Pancreas (tissue), 10 donors: ENCODE measurements at regions not wholly inside any gene's neighbourhood (a gene's known extent, or its start where the extent isn't known, plus 50 kb on each side); places are given as distances from the start of the nearest gene placed in this dataset.

Experiments
- ATAC-seq, 4 donors: fragments of 200-7000 bp; cut with Tn5 transposase; one replicate each; pipeline versions ENCODE4 v1.8.0 to v1.9.1; 2020; ENCODE audit warnings: mild to moderate bottlenecking in 4 of 4, moderate library complexity in 4 of 4
- DNase-seq, 6 donors: peaks; one replicate each; pipeline ENCODE4 v3.0.0-alpha.2; 2020
- FAIRE-seq: peaks from 2 replicates; lab custom pipeline; 2012; peaks lifted over from hg19 to GRCh38; lab: Jason Lieb, UNC
- H3K27ac ChIP-seq, 4 donors: fragments of 200-600 bp; sonication (generic); 1 replicate in 3 of 4; 2 replicates in 1 of 4; pipeline versions ENCODE4 v1.5.0 to v1.8.0; 2020
- H3K27me3 ChIP-seq, 4 donors: fragments of 200-600 bp; one replicate each; pipeline ENCODE4 v1.8.0; 2021
- H3K36me3 ChIP-seq, 3 donors: fragments of 200-600 bp; sonication (generic) in 1 of 3; one replicate each; pipeline versions ENCODE4 v1.5.0 to v1.8.0; 2020 to 2021
- H3K4me1 ChIP-seq, 3 donors: fragments of 200-600 bp; one replicate each; pipeline ENCODE4 v1.8.0; 2021
- H3K4me3 ChIP-seq, 4 donors: fragments of 200-600 bp; sonication (generic) in 2 of 4; one replicate each; pipeline versions ENCODE4 v1.5.0 to v1.8.0; 2020 to 2021
- H3K9me3 ChIP-seq, 4 donors: fragments of 200-600 bp; one replicate each; pipeline ENCODE4 v1.8.0; 2021
- WGBS, 2 donors: extraction: QIAGEN DNeasy Blood & Tissue Kit; methylation state at CpG; one replicate each; pipeline ENCODE4 v1.1.7; 2013; 5-methylcytosine and 5-hydroxymethylcytosine counted together
- intact Hi-C, 3 donors: fragments of 100-400 bp; cut with DNase I; formaldehyde crosslinking; loops; one replicate each; pipeline versions ENCODE4 v1.11.1 to v1.14.2; 2022
- TF ChIP-seq, protein P1 (sequence below), 4 donors: fragments of 200-600 bp; sonication (generic) in 3 of 4; IDR thresholded peaks; one replicate each; pipeline versions ENCODE4 v1.5.0 to v1.8.0; 2021; ENCODE audit warnings: antibody characterized with exemption in 4 of 4
- donor health status: healthy with polysubstance abuse.
- donor health status: DM: no; HTN: no; CAD: no; lungs with moderate emphysema.
- donor health status: DM: no; HTN: no; CAD: no.
- donor health status: control.
- donor health status: control.
- donor health status: Bipolar disorder and iron deficiency.
- donor health status: DM: yes; HTN: yes; CAD: no.
- donor health status: DM: no; HTN: no; CAD: no.
- donor health status: DM: no; HTN: no; CAD: no.
- donor health status: DM: yes; HTN: yes; CAD: no.

DNA sequence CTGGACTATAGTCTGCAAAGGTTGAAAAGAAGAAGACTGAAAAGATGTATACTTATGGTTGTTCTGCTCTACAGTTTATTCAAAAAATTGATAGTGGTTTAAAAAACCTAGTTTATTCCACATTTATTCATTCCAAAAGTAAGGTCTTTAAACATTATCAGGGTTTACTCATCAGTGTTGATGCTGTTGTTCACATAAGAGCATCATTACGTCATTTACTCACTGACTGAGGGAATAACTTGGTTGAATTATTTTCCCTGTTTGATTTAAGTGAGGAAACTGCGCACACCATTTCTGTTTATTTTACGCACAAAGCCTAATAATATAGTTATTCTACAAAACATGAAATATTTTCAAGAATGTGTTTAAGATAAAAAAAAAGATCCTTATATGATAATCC lies 303.1 kb upstream of the PRKD1 start:
- Histone ChIP-seq H3K27me3 (no peaks in the 10 kb centered on the region), H3K4me1 (no peaks in the 10 kb centered on the region), H3K36me3 (no peaks in the 10 kb centered on the region), H3K9me3 (no peaks in the 10 kb centered on the region), H3K4me3 (no peak overlapping the region), H3K27ac (no peak overlapping the region)
- no peak for FAIRE-seq
- intact Hi-C loops: no loop called here
- no peak for DNase-seq
- TF ChIP-seq, protein P1, sequence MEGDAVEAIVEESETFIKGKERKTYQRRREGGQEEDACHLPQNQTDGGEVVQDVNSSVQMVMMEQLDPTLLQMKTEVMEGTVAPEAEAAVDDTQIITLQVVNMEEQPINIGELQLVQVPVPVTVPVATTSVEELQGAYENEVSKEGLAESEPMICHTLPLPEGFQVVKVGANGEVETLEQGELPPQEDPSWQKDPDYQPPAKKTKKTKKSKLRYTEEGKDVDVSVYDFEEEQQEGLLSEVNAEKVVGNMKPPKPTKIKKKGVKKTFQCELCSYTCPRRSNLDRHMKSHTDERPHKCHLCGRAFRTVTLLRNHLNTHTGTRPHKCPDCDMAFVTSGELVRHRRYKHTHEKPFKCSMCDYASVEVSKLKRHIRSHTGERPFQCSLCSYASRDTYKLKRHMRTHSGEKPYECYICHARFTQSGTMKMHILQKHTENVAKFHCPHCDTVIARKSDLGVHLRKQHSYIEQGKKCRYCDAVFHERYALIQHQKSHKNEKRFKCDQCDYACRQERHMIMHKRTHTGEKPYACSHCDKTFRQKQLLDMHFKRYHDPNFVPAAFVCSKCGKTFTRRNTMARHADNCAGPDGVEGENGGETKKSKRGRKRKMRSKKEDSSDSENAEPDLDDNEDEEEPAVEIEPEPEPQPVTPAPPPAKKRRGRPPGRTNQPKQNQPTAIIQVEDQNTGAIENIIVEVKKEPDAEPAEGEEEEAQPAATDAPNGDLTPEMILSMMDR (IDR thresholded peaks at IDR 0.05): no peak
- 91 to 95% methylated on average over 3 of the region's 3 CpGs for WGBS, 2 donors
- ATAC-seq: no peak

DNA sequence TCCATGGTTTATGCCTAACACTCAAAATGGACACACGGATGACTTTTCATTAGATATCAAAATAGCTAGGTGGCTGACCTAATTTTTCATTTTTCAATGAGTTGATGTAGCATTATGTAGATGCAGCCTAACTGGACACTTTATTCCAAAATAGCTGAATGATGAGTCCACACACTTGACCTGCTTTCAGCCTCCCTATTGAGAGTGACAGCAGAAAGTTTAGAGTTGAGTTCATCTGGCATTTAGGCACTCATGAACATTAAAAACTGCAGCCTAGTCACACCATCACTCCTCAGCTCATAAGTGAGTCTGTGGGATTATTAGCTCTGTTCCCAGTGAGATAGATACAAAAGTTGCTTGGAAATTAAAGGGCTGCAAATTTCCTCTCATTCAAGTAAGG lies 307.3 kb upstream of the PRKD1 start:
- H3K27me3 ChIP-seq: no peaks in the 10 kb centered on the region
- WGBS, 2 donors: 83 to 84% methylated on average over 1 of the region's 1 CpG
- TF ChIP-seq, protein P1 (IDR thresholded peaks at IDR 0.05): no peak
- no peaks in the 10 kb centered on the region for H3K4me1 ChIP-seq
- no peaks in the 10 kb centered on the region for H3K9me3 ChIP-seq
- H3K36me3 ChIP-seq: no peaks in the 10 kb centered on the region
- FAIRE-seq: no peak
- no peak overlapping the region for H3K27ac ChIP-seq
- no peak for DNase-seq
- no peak for ATAC-seq
- intact Hi-C loops: no loop called here
- H3K4me3 ChIP-seq: no peak overlapping the region

DNA sequence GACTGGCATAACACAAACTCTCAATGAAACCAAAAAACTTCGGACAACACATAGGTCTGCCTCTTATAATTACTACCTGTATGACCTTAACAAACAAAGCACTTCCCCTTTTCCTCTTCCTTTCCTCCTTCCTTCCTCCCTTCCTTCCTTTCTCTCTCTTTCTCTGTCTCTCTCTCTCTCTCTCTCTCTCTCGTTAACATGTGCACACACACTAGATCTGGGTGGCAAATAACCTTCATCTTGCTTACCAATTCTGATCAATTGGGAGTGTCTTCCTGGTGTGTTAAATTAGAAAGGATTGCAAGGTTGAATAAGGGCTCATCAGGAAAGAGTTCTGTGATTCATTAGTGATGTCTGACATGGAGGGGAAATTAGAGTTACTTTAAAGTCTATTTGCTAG lies 307.8 kb upstream of the PRKD1 start:
- no peak for DNase-seq
- FAIRE-seq: no peak
- H3K27me3 ChIP-seq: no peaks in the 10 kb centered on the region
- H3K4me3 ChIP-seq: no peak overlapping the region
- no peak overlapping the region for H3K27ac ChIP-seq
- intact Hi-C loops: no loop called here
- H3K36me3 ChIP-seq: no peaks in the 10 kb centered on the region
- WGBS, 2 donors: 87 to 93% methylated on average over 2 of the region's 2 CpGs
- no peaks in the 10 kb centered on the region for H3K9me3 ChIP-seq
- H3K4me1 ChIP-seq: no peaks in the 10 kb centered on the region
- TF ChIP-seq, protein P1 (IDR thresholded peaks at IDR 0.05): no peak
- no peak for ATAC-seq

DNA sequence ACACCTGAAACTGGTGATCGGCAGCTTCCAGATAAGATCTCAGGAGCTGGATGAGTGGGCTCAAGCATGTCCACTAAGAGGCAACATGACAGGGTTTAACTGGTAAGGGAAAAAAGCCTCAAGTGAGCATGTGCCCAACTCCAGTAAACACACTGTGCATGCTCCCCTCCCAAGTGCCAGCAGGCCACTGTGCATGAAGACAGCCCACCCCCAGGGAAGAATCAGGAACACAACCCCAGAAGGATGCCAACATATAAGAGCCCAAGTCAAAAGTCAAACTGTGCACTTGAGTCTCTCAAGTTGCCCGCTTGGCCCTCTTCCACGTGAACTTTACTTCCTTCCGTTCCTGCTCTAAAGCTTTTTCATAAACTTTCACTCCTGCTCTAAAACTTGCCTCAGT lies 311.3 kb upstream of the PRKD1 start:
- no peaks in the 10 kb centered on the region for H3K27me3 ChIP-seq
- H3K36me3 ChIP-seq: no peaks in the 10 kb centered on the region
- no peak overlapping the region for H3K27ac ChIP-seq
- TF ChIP-seq, protein P1 (IDR thresholded peaks at IDR 0.05): no peak
- no peaks in the 10 kb centered on the region for H3K9me3 ChIP-seq
- intact Hi-C loops: no loop called here
- no peak overlapping the region for H3K4me3 ChIP-seq
- no peak for DNase-seq
- WGBS, 2 donors: 88 to 91% methylated on average over 4 of the region's 4 CpGs
- no peak for ATAC-seq
- H3K4me1 ChIP-seq: no peaks in the 10 kb centered on the region
- FAIRE-seq: no peak

DNA sequence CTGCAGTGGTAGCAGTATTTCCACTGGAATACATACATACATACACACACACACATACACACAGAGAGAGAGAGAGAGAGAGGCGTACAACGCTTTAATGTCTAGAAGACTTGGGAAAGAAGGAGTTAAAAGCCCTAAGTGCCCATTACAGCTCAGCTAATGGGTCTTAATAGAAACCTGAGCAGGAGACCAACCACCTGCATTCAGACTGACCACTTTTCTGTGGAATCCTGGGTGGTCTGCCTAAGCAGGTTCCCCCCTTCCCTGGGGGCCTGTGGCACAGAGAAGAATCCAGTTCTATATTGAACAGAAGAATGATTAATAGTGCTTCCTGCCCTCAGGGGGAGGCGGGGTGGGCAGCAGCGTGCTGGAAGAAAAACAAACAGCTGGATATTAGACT lies 312.4 kb upstream of the PRKD1 start:
- no peak overlapping the region for H3K4me3 ChIP-seq
- no peak overlapping the region for H3K27ac ChIP-seq
- H3K4me1 ChIP-seq: no peaks in the 10 kb centered on the region
- no peak for DNase-seq
- no peaks in the 10 kb centered on the region for H3K9me3 ChIP-seq
- WGBS, 2 donors: 74 to 75% methylated on average over 4 of the region's 4 CpGs
- no peak for ATAC-seq
- intact Hi-C loops: no loop called here
- H3K36me3 ChIP-seq: no peaks in the 10 kb centered on the region
- H3K27me3 ChIP-seq: no peaks in the 10 kb centered on the region
- no peak for FAIRE-seq
- TF ChIP-seq, protein P1 (IDR thresholded peaks at IDR 0.05): no peak
